ENCODE measurements at regions not wholly inside any gene's neighbourhood (a gene's known extent, or its start where the extent isn't known, plus 50 kb on each side); places are given as distances from the start of the nearest gene placed in this dataset.

DNA sequence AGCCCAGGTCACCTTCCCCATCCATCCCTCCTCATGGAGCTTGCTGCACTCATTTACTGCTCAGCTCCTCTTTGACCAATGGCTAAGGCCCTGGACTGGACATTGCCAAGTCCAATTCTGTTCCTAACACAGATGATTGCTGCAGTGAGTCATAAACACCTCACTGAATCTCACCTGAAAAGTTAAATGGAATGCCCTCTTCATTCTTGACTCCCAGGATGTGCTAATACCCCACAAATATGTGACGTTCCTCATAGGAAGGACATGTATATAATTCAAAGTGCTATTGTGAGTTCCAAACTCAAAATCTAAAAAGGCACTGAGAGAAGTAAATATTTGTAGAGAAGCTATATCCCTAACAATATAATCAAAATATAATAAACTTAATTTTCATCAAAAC is 73.5 kb upstream of the DLX6 start:
- no peaks in the 10 kb centered on the region for H3K36me3 ChIP-seq
- H3K27me3 ChIP-seq, result no peaks in the 10 kb centered on the region
- no peaks in the 10 kb centered on the region for H3K9me3 ChIP-seq
- TF ChIP-seq, protein P1, sequence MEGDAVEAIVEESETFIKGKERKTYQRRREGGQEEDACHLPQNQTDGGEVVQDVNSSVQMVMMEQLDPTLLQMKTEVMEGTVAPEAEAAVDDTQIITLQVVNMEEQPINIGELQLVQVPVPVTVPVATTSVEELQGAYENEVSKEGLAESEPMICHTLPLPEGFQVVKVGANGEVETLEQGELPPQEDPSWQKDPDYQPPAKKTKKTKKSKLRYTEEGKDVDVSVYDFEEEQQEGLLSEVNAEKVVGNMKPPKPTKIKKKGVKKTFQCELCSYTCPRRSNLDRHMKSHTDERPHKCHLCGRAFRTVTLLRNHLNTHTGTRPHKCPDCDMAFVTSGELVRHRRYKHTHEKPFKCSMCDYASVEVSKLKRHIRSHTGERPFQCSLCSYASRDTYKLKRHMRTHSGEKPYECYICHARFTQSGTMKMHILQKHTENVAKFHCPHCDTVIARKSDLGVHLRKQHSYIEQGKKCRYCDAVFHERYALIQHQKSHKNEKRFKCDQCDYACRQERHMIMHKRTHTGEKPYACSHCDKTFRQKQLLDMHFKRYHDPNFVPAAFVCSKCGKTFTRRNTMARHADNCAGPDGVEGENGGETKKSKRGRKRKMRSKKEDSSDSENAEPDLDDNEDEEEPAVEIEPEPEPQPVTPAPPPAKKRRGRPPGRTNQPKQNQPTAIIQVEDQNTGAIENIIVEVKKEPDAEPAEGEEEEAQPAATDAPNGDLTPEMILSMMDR (IDR thresholded peaks at IDR 0.05), result no peak
- H3K4me3 ChIP-seq, result no peak overlapping the region
- H3K9ac ChIP-seq (ENCODE audit: low read depth in 2 of 2, low read length in 2 of 2), result no peak overlapping the region
- H3K27ac ChIP-seq, result no peak overlapping the region
- no peak for DNase-seq
- H3K4me1 ChIP-seq, result no peaks in the 10 kb centered on the region
- intact Hi-C loops (cut with DNase I), result no loop called here

DNA sequence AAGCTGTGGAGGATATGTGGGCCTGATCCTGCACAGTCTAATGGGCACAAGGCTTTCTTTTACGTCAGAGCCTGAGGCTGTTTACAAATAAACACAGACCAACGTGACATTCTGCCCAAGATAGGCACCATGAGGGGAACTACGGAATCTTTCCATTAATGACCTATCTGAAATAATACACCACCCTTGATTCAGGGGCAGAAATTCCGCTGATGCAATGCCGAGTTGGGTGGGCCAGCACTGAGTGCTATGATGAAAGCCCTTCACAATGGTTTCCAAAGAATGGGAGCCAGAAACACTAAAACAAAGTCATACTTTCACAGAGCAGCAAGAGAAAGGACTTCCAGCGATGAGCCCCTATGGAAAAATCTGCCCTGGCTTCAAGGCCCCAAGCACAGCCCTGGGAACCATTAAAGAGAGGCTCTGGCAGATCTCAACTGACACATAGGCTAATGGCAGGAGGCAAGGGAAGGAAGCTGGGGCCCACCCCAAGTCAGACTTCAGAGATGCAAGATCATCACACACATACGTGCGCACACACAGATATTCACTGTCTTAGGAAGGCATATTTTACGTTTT is 72.2 kb upstream of the DLX6 start:
- H3K36me3 ChIP-seq, result no peaks in the 10 kb centered on the region
- no peak overlapping the region for H3K4me3 ChIP-seq
- H3K9ac ChIP-seq (ENCODE audit: low read depth in 2 of 2, low read length in 2 of 2), result no peak overlapping the region
- intact Hi-C loops (cut with DNase I), result no loop called here
- TF ChIP-seq, protein P1 (IDR thresholded peaks at IDR 0.05), result no peak
- no peaks in the 10 kb centered on the region for H3K9me3 ChIP-seq
- H3K27ac ChIP-seq, result no peak overlapping the region
- no peak for DNase-seq
- no peaks in the 10 kb centered on the region for H3K27me3 ChIP-seq
- H3K4me1 ChIP-seq, result no peaks in the 10 kb centered on the region

DNA sequence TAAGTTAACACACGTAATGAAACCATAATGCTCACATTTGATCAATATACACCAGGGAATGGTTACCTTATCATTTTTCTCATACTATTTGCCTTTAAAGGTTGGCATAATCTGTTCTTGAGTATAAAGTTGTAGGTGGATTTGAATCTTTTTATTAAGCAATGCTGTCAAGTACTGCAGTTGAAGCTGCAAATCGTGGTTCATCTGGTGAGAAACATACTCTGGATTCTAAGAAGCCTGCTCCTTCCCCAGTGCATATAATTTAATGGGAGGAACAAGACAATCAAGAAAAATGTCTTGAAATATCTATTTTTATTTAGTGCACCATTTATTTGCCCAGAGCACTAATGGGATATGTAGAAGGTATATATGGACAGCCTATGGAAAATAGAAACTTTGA is 68.7 kb upstream of the DLX6 start:
- no peak for DNase-seq
- intact Hi-C loops (cut with DNase I), result no loop called here
- Histone ChIP-seq H3K9ac (ENCODE audit: low read depth in 2 of 2, low read length in 2 of 2) (no peak overlapping the region), H3K9me3 (no peaks in the 10 kb centered on the region), H3K4me1 (no peaks in the 10 kb centered on the region), H3K36me3 (no peaks in the 10 kb centered on the region), H3K27me3 (no peaks in the 10 kb centered on the region), H3K4me3 (no peak overlapping the region), H3K27ac (no peak overlapping the region)
- TF ChIP-seq, protein P1 (IDR thresholded peaks at IDR 0.05), result no peak

DNA sequence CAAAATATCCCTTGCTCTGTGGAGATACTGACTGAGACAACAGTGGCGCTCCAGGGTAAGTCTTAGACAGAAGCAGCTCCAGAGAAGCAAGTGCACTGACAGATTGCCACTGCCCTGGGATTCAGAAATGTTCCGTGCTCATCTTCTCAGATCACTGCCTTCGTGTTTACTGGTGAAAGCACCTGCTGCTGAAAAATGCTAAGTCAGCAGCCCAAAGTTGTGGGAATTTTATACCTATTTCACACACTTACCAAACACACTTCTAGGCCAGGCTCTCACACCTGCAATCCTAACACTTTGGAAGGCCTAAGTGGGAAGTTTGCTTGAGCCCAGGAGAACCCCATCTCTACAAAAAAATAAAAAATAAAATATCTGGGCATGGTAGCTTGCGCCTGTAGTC is 63.2 kb upstream of the DLX6 start:
- intact Hi-C loops (cut with DNase I), result no loop called here
- no peak overlapping the region for H3K9ac ChIP-seq (ENCODE audit: low read depth in 2 of 2, low read length in 2 of 2)
- H3K27ac ChIP-seq, result no peak overlapping the region
- DNase-seq, result no peak
- H3K9me3 ChIP-seq, result no peaks in the 10 kb centered on the region
- no peaks in the 10 kb centered on the region for H3K36me3 ChIP-seq
- no peaks in the 10 kb centered on the region for H3K27me3 ChIP-seq
- H3K4me3 ChIP-seq, result no peak overlapping the region
- TF ChIP-seq, protein P1 (IDR thresholded peaks at IDR 0.05), result no peak
- no peaks in the 10 kb centered on the region for H3K4me1 ChIP-seq

DNA sequence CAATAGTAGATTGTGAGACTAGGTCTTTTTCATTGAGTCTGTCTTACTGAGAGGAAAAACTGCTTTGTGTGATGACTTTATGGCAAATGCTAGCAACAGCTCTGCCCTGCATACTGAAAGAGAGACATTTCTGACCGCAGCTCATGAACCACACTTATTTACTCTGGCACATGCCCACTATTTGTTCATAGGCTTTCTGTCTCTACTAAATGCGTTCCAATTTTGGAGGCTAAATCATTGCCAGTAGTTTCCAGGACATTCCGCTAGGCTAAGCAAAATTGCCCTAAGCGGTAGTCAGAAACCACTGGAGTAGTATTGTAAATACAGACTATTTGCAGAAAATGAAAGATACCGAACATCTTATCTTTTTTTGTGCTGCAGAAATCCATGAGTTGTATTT is 55.6 kb upstream of the DLX6 start:
- Histone ChIP-seq H3K9ac (ENCODE audit: low read depth in 2 of 2, low read length in 2 of 2) (no peak overlapping the region), H3K27me3 (no peaks in the 10 kb centered on the region), H3K27ac (no peak overlapping the region), H3K36me3 (no peaks in the 10 kb centered on the region), H3K4me1 (no peaks in the 10 kb centered on the region), H3K9me3 (no peaks in the 10 kb centered on the region), H3K4me3 (no peak overlapping the region)
- no peak for DNase-seq
- intact Hi-C loops (cut with DNase I), result no loop called here
- TF ChIP-seq, protein P1 (IDR thresholded peaks at IDR 0.05), result no peak
